Liver (tissue), 3 donors: ENCODE measurements at regions not wholly inside any gene's neighbourhood (a gene's known extent, or its start where the extent isn't known, plus 50 kb on each side); places are given as distances from the start of the nearest gene placed in this dataset.

Experiments
- CTCF ChIP-seq: fragments of 150-350 bp; IDR thresholded peaks from 2 replicates; pipeline ENCODE4 v1.5.1; 2017; ENCODE audit warnings: improper control_type of control experiment, low read depth, low read length; ENCODE audit not compliant: missing input control
- FOXA1 ChIP-seq: IDR thresholded peaks from 2 replicates; pipeline ENCODE4 v1.6.1; 2016; ENCODE audit warnings: antibody characterized with exemption
- GABPA ChIP-seq, 2 donors: IDR thresholded peaks in 1 of 2; conservative IDR thresholded peaks in 1 of 2; 2 replicates each; pipeline ENCODE4 v1.6.1; 2016; ENCODE audit warnings: antibody characterized with exemption in 2 of 2, mild to moderate bottlenecking in 1 of 2, moderate library complexity in 1 of 2
- JUND ChIP-seq, 2 donors: IDR thresholded peaks; 2 replicates each; pipeline ENCODE4 v1.6.1; 2016; ENCODE audit warnings: antibody characterized with exemption in 2 of 2
- RAD21 ChIP-seq, 2 donors: IDR thresholded peaks; 2 replicates each; pipeline ENCODE4 v1.6.1; 2016; ENCODE audit warnings: antibody characterized with exemption in 2 of 2, mild to moderate bottlenecking in 2 of 2
- REST ChIP-seq: IDR thresholded peaks from 2 replicates; pipeline ENCODE4 v1.6.1; 2016; ENCODE audit warnings: antibody characterized with exemption, mild to moderate bottlenecking
- SP1 ChIP-seq: IDR thresholded peaks from 2 replicates; pipeline ENCODE4 v1.6.1; 2018; ENCODE audit warnings: antibody characterized with exemption, mild to moderate bottlenecking
- TAF1 ChIP-seq: conservative IDR thresholded peaks from 2 replicates; pipeline ENCODE4 v1.6.1; 2016; ENCODE audit warnings: antibody characterized with exemption, mild to moderate bottlenecking
- YY1 ChIP-seq: IDR thresholded peaks from 2 replicates; pipeline ENCODE4 v1.6.1; 2016; ENCODE audit warnings: antibody characterized with exemption, mild to moderate bottlenecking
- TF ChIP-seq, protein P1 (sequence below): IDR thresholded peaks from 2 replicates; pipeline ENCODE4 v1.6.1; 2016; ENCODE audit warnings: antibody characterized with exemption
- TF ChIP-seq, protein P2 (sequence below): IDR thresholded peaks from 2 replicates; pipeline ENCODE4 v1.6.1; 2016; ENCODE audit warnings: antibody characterized with exemption
- donor health status: healthy.
- donor health status: healthy.

- TF ChIP-seq JUND (IDR thresholded peaks at IDR 0.05) (no peak), GABPA (IDR thresholded peaks at IDR 0.05 in 1 of 2, conservative IDR thresholded peaks at IDR 0.05 in 1 of 2) (no peak), CTCF (no peak), FOXA1 (no peak), REST (no peak), TAF1 (no peak), YY1 (no peak), SP1 (no peak), RAD21 (IDR thresholded peaks at IDR 0.05) (no peak)
- TF ChIP-seq, protein P1, sequence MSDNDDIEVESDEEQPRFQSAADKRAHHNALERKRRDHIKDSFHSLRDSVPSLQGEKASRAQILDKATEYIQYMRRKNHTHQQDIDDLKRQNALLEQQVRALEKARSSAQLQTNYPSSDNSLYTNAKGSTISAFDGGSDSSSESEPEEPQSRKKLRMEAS, result no peak
- TF ChIP-seq, protein P2, sequence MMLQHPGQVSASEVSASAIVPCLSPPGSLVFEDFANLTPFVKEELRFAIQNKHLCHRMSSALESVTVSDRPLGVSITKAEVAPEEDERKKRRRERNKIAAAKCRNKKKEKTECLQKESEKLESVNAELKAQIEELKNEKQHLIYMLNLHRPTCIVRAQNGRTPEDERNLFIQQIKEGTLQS, result no peak
Observed at GRCh38 chr3:25038922-25039321, 389.1 kb upstream of the RARB start.
